ENCODE measurements at regions not wholly inside any gene's neighbourhood (a gene's known extent, or its start where the extent isn't known, plus 50 kb on each side); places are given as distances from the start of the nearest gene placed in this dataset.

DNA sequence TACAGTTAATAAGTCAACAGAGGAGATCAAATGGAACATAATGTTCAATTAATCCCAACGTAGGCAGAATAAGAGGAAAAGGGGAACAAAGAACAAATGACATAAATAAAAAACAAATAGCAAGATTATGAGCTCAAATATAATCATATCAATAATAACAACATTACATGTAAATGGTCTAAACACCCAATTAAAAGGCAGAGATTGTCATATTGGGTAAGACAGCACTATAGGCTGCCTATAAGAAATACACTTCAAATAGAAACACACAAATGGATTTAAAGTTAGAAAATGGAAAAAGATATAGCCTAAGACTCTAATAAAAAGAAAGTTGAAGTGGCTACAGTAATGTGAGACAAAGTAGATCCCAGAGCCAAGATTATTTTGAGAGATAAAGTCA, 126.4 kb upstream of the PTER start:
- no peak overlapping the region for H3K4me3 ChIP-seq (ENCODE audit: control insufficient read depth, low read depth, low read length)
- TF ChIP-seq, protein P1, sequence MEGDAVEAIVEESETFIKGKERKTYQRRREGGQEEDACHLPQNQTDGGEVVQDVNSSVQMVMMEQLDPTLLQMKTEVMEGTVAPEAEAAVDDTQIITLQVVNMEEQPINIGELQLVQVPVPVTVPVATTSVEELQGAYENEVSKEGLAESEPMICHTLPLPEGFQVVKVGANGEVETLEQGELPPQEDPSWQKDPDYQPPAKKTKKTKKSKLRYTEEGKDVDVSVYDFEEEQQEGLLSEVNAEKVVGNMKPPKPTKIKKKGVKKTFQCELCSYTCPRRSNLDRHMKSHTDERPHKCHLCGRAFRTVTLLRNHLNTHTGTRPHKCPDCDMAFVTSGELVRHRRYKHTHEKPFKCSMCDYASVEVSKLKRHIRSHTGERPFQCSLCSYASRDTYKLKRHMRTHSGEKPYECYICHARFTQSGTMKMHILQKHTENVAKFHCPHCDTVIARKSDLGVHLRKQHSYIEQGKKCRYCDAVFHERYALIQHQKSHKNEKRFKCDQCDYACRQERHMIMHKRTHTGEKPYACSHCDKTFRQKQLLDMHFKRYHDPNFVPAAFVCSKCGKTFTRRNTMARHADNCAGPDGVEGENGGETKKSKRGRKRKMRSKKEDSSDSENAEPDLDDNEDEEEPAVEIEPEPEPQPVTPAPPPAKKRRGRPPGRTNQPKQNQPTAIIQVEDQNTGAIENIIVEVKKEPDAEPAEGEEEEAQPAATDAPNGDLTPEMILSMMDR (IDR thresholded peaks at IDR 0.05; ENCODE audit: control insufficient read depth, insufficient read depth, low read depth, low read length, missing control alignments), result no peak
- DNase-seq (ENCODE audit: low read depth), result no peak

DNA sequence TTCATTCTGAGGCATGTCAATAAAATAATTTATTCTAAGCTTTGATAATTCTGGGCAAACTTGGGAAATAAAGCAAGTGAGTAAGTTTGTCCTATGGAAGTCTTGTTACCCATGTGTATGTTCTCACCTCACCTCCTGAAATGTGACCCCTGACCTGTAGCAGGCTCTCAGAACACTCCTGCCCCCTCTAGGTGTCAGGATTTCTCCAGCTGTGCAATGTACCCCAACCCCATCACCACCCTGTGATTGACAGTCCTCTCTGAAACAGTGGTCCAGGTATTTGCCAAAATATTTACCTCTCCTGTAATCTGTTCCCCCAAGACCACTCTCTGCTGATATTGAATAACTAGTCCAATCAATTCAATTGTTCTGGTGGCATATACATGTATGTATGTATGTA, 122.6 kb upstream of the PTER start:
- TF ChIP-seq, protein P1 (IDR thresholded peaks at IDR 0.05; ENCODE audit: control insufficient read depth, insufficient read depth, low read depth, low read length, missing control alignments), result no peak
- no peak for DNase-seq (ENCODE audit: low read depth)
- no peak overlapping the region for H3K4me3 ChIP-seq (ENCODE audit: control insufficient read depth, low read depth, low read length)

DNA sequence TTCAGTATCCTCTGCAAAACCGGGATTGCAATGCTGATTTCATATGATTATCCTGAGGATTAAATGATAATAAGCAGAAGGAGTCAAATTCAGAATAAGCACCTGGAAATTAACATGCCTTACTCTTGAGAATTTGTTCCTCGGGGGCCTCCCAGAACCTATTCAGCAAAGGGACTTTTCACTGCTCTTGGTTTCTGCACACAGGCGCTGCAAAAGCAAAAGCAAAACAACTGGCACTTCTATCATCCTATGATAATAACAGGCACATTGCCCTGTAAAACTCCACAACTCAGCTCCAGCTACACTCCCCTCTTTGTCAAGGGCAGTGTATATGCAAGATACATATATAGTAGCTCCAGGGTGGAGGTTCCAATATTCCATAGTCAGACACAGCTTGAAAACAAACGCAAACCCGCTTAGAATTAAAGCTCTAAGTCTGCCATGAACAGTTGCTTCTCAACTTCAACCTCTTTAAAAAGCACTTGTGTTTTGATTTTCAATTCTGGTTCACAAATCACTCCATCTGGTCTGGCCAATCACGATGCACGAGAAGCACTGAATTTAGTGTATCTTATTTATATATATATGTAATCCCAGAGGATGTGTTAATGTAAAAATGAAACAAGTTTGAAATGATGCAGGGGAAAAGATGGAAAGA, 119.9 kb upstream of the PTER start:
- H3K4me3 ChIP-seq (ENCODE audit: control insufficient read depth, low read depth, low read length), result no peak overlapping the region
- no peak for DNase-seq (ENCODE audit: low read depth)
- TF ChIP-seq, protein P1 (IDR thresholded peaks at IDR 0.05; ENCODE audit: control insufficient read depth, insufficient read depth, low read depth, low read length, missing control alignments), result no peak

DNA sequence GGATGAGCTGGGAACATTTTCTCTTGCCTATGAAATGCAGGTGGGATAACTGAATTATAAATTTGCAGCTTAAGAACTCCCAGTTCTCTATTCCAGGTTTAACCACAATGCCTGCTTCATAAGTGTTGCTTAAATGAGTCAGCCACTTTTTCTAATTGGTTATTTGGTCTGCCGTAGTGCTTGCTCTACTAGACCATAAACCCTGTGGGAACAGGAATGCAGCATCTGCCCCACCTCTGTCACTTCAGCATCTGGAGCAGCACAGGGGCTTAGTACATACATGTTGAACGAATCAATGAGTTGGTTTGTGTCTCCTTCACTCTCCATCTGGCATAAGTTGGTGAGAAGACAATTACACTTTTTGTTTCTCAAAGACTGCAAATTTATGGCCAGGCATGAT, 95.2 kb upstream of the PTER start:
- no peak overlapping the region for H3K4me3 ChIP-seq (ENCODE audit: control insufficient read depth, low read depth, low read length)
- TF ChIP-seq, protein P1 (IDR thresholded peaks at IDR 0.05; ENCODE audit: control insufficient read depth, insufficient read depth, low read depth, low read length, missing control alignments), result no peak
- DNase-seq (ENCODE audit: low read depth), result no peak

DNA sequence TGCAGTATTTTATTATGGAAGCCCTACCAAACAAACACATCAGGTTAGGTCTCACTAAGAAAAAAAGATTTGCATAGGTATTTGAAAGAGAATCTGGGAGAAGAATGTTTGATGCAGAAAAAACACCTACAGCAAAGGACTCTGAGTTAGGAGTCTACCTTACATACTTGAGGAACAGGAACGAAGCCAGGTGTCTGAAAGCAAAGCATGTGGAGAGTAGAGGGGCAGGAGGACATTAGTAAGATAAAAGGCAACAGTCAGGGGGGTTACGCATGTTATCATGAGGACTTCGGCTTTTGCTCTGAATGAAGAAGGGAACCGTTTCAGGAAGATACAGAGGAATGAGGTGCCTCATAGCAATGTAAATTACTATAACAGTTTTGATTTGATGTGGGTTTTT, 87.9 kb upstream of the PTER start:
- no peak overlapping the region for H3K4me3 ChIP-seq (ENCODE audit: control insufficient read depth, low read depth, low read length)
- no peak for DNase-seq (ENCODE audit: low read depth)
- TF ChIP-seq, protein P1 (IDR thresholded peaks at IDR 0.05; ENCODE audit: control insufficient read depth, insufficient read depth, low read depth, low read length, missing control alignments), result no peak

DNA sequence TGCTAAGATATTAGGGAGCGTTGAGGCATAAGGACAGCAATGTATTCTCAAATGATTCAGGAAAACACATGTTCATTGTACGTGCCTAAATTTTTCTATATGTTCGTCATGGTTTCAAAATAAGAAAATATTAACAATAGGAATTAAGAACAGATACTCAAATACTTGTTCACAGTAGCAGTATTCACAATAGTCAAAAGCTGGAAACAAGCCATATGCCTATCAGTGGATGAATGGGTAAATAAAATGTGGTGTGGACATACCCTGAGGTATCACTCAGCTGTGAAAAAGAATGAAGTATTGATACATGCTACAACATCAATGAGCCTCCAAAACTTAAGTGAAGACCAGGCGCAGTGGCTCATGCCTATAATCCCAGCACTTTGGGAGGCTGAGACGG, 84.7 kb upstream of the PTER start:
- TF ChIP-seq, protein P1 (IDR thresholded peaks at IDR 0.05; ENCODE audit: control insufficient read depth, insufficient read depth, low read depth, low read length, missing control alignments), result no peak
- H3K4me3 ChIP-seq (ENCODE audit: control insufficient read depth, low read depth, low read length), result no peak overlapping the region
- no peak for DNase-seq (ENCODE audit: low read depth)

DNA sequence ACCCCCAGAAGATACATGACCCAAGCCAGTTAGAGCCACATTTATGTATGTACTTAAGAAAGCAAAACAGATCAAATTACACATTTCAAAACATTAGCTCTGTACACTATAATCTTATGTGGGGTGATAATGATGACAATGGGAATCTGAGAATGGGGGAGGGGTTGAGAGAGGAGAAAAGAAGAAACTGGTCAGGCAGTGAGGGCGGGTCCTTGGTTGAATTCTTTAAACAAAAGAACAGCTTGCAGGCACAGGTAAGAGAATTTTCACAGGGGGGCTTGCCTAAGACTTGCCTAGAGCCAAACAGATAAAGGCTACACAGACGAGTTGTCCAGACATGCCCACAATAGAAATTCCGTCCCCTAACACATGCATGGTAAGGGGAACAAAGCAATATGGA, 76.8 kb upstream of the PTER start:
- TF ChIP-seq, protein P1 (IDR thresholded peaks at IDR 0.05; ENCODE audit: control insufficient read depth, insufficient read depth, low read depth, low read length, missing control alignments), result no peak
- H3K4me3 ChIP-seq (ENCODE audit: control insufficient read depth, low read depth, low read length), result no peak overlapping the region
- no peak for DNase-seq (ENCODE audit: low read depth)

Data from AG09309 (cell line).